Fibroblast of pulmonary artery (primary cell): ENCODE measurements at regions not wholly inside any gene's neighbourhood (a gene's known extent, or its start where the extent isn't known, plus 50 kb on each side); places are given as distances from the start of the nearest gene placed in this dataset.

ENCODE experiments used
- DNase-seq: peaks from one replicate; pipeline ENCODE4 v3.0.0-alpha.2; 2010; ENCODE audit warnings: low read depth
- H3K4me3 ChIP-seq: replicated peaks from 2 replicates; pipeline ENCODE4 v1.5.1; 2011; ENCODE audit warnings: low read depth, mild to moderate bottlenecking, control low read depth, low read length, moderate library complexity
- CTCF ChIP-seq: IDR thresholded peaks from 2 replicates; pipeline ENCODE4 v1.5.1; 2011; ENCODE audit warnings: mild to moderate bottlenecking, control low read depth, low read length, inconsistent platforms; ENCODE audit errors: missing control alignments

GRCh38 chr13:57491318-57491717, 140.2 kb upstream of the PCDH17 start:
- no peak for TF ChIP-seq CTCF
- no peak overlapping the region for H3K4me3 ChIP-seq
- DNase-seq = no peak

- TF ChIP-seq CTCF = no peak
- no peak for DNase-seq
- no peak overlapping the region for H3K4me3 ChIP-seq
Observed at GRCh38 chr13:57507752-57508463, 123.6 kb upstream of the PCDH17 start.

- H3K4me3 ChIP-seq = no peak overlapping the region
- no peak for TF ChIP-seq CTCF
- DNase-seq = no peak
Observed at GRCh38 chr13:57511603-57512002, 119.9 kb upstream of the PCDH17 start.

GRCh38 chr13:57527114-57527735, 104.3 kb upstream of the PCDH17 start:
- H3K4me3 ChIP-seq = no peak overlapping the region
- DNase-seq = no peak
- no peak for TF ChIP-seq CTCF

- no peak for DNase-seq
- no peak for TF ChIP-seq CTCF
- H3K4me3 ChIP-seq = no peak overlapping the region
Observed at GRCh38 chr13:57531256-57531655, 100.3 kb upstream of the PCDH17 start.

GRCh38 chr13:57546942-57547341, 84.6 kb upstream of the PCDH17 start:
- no peak for DNase-seq
- no peak for TF ChIP-seq CTCF
- H3K4me3 ChIP-seq = no peak overlapping the region

- H3K4me3 ChIP-seq = no peak overlapping the region
- DNase-seq = no peak
- TF ChIP-seq CTCF = no peak
Observed at GRCh38 chr13:57552437-57552836, 79.1 kb upstream of the PCDH17 start.
